HUDEP-2 (cell line): ENCODE measurements at regions not wholly inside any gene's neighbourhood (a gene's known extent, or its start where the extent isn't known, plus 50 kb on each side); places are given as distances from the start of the nearest gene placed in this dataset.
A peak's percentile ranks its signal among the peaks of the same experiment; 100 is the strongest.

Source experiments
- DNase-seq, 76 experiments: peaks; one replicate each; lab custom pipeline; 2025; ENCODE audit not compliant: unreplicated experiment in 76 of 76; lab: John Stamatoyannopoulos, UW

DNA sequence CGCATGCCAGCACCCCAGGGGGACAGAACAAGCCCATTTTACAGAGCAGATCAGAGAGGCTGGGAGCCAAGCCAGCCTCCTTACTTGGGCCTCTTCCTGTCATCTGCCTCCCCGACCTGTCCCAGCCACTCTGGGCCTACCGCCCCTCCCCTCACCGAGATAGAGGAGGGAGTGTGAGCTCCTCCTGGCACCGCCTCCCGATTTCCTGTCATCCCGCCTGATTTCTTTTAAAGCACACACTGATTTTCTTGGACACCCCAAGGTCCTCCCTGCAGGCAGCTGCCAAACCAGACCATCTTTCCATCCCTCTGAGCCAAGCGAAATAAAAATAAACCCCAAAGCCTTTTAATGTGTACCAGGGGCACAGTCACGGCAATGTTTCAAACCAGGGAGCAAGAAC, 108.4 kb downstream of the RFLNA start:
- no peak for DNase-seq

DNA sequence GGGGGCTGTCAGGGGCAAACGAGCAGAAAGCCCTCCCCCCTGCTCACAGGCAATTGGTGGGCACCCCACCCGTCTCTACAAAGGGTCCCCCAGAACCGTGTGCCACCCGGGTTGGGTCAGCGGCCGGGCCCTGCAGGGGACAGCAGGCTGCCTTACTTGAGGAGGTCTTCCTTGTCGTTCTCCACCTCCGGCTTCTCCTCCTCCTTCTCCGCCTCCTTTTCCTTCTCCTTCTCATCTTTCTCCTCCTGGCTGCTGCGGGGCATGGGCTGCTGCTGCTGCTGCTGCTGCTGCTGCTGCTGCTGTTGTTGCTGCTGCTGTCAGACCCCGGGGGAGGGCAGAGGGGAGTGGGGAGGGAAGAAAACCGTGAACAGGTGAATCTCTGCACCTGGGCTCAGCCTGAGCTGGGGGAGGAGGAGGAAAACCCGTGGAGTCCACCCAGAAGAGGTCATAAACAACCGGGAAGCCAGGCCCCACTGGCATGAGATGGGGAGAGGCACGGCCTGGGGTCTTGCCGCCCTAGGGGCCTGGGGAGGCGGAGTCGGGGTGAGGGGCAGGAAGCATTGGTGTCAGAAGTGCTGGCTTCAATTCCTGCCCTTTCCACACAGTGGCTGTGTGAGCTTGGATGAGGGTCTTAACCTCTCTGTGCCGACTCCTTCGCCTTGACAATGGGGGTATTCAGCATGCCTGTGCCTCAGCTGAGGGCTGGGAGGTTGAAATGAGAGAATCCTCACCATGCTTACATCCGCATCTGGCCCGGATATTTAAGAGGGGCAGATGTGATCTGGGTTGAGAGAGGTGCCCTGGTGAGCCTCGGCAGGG, 107.6 kb downstream of the RFLNA start:
- no peak for DNase-seq

DNA sequence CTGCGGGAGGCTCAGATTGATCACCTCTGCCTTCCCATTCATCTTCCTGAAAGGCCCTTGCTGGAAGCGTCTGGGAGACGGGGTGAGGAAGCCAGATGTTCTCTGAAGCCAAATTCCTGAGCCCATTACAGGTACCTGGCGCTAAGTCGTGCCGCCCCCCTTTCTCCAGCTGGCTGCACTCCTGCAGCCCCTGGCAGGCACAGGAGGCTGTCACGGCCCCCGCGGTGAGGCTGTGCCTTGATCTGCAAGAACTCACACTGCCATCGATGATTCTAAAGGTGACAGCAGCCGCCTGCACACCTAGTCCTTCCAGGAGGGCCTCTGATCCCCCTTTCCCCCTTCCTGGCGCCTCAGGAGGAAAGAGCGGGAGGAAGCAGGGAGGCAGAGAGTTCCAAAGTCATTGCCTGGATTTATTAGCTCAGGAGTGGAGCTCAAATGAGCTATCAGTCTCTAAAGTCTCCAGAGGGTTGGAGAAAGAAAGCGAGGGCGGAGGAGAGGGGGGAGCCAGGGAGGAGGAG, 106.9 kb downstream of the RFLNA start:
- DNase-seq = no peak

GRCh38 chr12:124400124-124400523, 105.2 kb downstream of the RFLNA start:
- DNase-seq = no peak

DNA sequence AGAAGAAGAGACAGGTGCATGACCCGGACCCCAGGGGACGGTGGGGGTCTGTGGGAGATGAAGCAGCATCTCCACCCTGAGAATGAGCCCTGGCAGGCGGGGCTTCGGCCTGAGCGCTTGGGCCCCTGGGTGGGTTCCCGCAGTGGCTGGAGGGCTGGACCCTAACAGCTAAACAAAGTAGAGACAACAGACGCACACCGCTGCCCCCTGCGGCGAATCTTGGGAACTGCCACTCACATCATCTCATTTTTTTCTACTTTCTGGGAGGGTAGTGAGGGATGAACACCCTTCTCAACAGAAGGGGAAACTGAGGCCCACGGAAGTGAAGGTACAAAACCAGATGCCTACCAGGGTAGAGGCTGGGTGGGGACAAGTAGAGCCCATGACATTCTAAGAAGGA, 104.7 kb downstream of the RFLNA start:
- DNase-seq = peak in 27 of 76 experiments; percentile 1 to 24 (median 10)

- no peak for DNase-seq
Measured at GRCh38 chr12:124398578-124399227, 103.8 kb downstream of the RFLNA start.

- DNase-seq = peak in 72 of 76 experiments; percentile 4 to 81 (median 61)
Measured at GRCh38 chr12:124397807-124398577, 103.1 kb downstream of the RFLNA start.

DNA sequence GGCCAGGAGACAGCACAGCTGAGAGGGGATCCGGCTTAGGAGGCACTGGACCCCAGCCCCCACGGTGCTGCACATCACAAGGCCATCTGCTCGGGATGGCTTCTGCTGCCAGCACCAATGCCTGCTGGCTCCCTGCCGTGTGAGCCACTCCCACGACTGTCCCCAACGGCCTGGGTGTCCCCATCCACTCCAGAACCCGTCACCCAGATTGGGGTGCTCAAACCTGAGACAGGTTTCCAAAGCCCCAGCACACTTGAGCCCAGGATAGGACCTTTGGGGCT, 102.4 kb downstream of the RFLNA start:
- DNase-seq = peak in 3 of 76 experiments; percentile 14 to 30 (median 24)

DNA sequence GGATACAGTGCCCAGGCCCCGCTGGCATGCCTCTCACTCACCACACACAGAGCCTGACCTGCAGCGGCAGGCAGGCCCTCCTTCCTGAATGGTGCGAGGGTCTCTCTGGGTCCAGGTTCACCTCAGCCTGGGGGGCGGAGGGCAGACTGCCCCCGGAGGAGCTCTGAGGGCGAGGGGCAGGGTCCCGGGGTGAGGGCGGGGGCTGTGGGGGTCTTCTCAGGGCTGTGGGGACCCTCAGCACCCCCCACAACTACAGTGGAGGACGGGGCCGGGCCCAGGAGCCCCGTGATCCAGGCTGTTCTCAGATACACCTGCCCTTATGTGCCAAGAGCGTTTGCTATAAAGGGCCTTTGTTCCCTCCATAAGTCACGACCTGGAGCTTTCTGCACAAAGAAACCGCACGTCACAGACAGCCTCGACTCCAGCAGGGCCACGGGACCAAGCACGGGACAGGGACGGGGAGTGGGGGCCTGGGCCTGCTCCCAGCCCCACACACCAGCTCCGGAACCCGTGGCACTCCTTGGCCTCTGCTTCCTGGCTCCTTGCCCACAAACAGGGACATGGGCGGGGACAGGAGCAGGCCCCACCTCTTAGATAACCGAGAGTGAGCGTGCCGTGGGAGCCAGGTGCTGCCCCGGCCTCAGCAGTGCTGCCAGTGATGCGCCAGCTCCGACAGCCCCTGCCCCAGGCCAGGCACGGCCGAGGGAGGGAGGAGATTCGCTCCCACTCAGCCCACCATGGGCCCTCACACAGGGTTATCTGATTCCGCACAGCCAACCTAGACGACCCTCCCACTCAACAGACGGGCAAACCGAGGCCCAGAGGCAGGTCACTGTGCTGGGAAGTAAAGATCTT, 101.9 kb downstream of the RFLNA start:
- DNase-seq = peak in 60 of 76 experiments; percentile 2 to 77 (median 34)

DNA sequence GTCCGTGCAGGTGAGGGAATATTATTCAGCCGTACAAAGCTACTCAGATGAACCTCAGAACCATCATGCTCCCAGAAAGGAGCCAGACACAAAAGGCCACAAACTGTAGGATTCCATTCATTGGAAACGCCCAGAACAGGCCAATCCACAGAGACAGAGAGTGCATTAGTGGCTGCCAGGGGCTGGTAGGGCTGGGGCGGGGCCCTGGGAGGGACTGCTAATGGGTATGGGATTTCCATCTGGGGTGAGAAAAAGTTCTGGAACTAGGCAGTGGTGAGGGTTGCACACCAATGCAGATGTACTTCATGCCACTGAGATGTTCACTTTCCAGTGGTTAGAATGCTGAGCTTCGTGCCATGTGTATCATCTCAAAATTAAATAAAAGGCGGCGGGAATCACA, 101.1 kb downstream of the RFLNA start:
- DNase-seq = no peak

DNA sequence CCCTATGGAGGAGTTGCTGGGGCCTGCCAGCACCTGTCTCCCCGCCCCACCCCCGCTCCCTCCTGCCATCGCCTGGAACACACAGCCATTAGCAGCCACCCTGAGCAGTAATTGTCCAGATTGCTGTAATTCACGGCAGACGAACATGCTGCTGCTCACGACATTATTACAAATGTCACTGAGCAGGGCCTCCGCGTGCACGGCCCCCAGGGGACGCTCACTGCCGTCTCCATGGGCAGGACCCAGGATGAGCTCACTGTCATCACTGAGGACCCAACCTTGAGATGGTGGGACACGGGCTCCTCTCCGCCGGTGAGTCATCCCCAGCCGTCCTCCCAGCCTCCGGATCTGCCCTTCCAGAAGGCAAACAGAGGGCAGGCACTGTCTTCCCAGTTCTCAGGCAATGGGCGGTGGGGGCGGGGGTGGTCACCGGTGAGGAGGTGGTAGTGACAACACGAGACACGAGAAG, 100.4 kb downstream of the RFLNA start:
- no peak for DNase-seq

DNA sequence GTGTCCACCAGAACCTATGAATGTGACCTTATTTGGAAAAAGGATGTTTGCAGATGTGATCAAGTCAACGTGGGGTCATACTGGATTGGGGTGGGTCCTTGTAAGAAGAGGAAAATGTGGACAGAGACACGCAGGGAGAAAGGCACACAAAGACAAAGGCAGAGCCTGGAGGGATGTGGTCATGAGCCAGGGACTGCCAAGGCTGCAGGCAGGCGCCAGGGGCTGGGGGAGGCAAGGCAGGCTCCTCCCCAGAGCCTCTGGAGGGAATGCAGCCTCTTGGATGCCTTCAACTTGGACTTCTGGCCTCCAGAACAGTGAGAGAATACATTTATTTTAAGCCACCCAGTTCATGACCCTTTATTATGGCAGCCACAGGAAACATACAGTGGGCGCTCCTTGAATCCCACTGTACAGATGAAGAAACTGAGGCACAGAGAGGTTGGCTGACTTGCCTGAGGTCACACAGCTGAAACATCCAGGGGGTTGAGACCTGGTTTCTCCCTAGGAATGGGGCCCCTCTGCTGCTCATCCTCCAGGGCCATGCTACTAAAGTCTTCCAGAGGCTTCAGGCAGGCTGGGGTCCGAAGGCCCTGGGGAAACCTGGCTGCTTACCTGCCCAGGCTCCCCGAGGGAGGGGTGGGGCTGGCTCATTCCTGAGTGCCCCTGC, 99.7 kb downstream of the RFLNA start:
- DNase-seq = no peak

DNA sequence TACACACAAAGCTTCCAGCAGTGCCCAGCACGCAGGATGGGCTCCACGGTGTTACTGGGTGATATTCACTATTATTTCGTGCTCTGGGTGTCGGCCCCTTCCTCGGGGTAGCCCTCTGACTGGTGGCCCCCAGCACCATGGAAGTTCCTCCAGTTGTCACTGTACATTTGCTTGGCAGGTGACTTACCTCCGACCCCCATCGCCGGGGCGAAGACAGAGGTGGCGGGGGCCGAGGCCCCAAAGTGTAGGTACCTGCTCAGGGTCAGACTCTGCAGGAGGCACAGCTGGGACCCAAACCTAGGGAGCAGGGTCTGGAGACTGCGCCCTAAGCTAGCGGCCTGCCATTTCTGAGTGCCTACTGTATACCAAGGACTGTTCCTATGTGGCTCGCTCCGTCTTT, 98.9 kb downstream of the RFLNA start:
- DNase-seq = no peak

- no peak for DNase-seq
Measured at GRCh38 chr12:124393414-124393790, 98.5 kb downstream of the RFLNA start.

GRCh38 chr12:124392667-124393413, 97.9 kb downstream of the RFLNA start:
- no peak for DNase-seq

- DNase-seq = no peak
Measured at GRCh38 chr12:124392271-124392666, 97.4 kb downstream of the RFLNA start.

DNA sequence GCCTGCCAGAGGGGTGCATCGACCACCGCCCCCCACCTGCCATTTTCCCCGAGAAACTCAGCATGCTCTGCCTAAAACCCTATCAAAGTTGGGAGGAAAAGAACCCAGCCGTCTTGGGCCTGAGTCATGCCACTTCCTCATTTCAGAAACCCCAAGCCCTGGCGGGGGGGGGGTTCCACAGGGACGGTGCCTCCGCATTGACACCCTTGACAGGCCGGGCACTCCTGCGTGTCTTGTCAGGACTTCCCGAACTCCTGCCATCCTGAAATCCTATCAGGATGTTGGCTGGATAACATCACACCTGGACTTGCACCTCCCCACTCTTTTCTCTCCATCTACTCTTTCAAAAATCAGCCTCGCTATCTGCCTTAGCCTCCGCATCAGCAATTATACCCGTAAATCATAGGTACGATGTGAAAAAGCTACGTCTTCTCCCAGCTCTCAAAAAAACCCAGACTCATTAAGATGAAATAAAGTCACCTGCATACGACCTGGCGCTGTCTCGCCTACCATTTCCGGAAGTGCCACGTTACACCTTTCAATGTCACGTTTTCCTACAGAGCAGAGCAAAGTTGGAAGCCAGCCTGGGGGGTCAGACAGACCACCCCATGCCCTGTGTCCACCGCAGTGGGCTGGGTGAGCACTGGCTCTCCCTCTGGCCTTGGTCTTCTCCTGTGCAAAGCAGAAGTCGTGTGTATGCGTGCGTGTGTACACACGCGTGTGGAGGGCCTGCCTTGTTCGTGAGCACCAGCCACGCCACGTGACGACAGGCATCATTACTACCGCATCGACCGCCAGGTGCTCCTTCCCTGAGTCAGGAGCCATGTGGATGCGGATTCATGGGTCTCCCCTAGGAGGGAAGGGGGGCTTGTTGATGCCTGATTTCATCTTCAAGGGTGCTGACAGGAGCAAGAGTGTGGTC, 96.7 kb downstream of the RFLNA start:
- DNase-seq = peak in 40 of 76 experiments; percentile 3 to 55 (median 27)

- DNase-seq = no peak
Measured at GRCh38 chr12:124390442-124391097, 95.7 kb downstream of the RFLNA start.
